ENCODE measurements at regions not wholly inside any gene's neighbourhood (a gene's known extent, or its start where the extent isn't known, plus 50 kb on each side); places are given as distances from the start of the nearest gene placed in this dataset.

DNA sequence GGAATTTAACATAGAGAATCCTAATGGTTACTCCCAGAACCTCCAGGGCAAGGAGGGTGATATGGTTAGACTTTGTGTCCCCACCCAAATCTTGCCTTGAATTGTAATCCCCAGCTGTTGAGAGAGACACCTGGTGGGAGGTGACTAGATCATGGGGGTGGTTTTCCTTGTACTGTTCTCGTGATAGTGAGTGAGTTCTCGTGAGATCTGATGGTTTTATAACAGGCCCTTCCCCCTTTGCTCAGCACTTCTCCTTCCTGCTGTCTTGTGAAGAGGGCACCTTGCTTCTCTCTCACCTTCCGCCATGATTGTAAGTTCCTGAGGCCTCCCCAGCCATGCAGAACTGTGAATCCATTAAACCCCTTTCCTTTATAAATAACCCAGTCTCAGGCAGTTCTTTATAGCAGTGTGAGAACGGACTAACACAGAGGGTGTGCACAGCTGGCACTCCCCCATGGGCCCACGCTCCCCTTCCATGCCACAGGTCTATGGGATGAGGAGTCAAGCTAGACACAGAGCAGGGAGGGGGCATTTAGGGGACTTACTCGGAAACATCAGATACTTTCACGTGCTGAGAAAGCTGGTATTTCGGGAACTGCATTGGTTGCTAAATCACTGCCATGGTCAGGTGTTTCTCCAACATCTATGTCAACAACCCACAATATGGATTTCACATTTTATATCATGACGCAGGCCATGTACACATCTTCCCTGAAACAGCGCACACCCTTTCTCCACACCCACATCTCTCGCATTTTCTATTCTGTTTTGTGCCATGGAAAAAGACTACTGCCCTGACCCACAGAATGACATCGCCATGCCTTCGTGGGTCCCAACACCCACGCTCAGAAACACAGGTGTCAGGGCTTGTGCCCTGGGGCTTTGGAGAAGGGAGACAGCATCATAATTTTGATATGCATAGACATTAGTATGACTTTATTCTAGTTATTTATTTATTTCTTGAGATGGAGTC, 199.1 kb upstream of the GSE1 start:
- ATAC-seq = no peak
- no peak overlapping the region for H3K4me3 ChIP-seq (ENCODE audit: low read depth in 2 of 2, low read length in 2 of 2)
- intact Hi-C loops (cut with micrococcal nuclease; ENCODE audit: unreplicated experiment) (no loop called here), in situ Hi-C loops (cut with HindIII; ENCODE audit: low pct_unique_long_range_greater_than_20kb, low sequenced_read_pairs) (no loop called here)
- H3K9me3 ChIP-seq (ENCODE audit: control insufficient read depth, insufficient read depth, low read depth, low read length) = no peaks in the 10 kb centered on the region
- H3K36me3 ChIP-seq (ENCODE audit: control insufficient read depth, insufficient read depth, low read length) = no peaks in the 10 kb centered on the region
- H3K27ac ChIP-seq (ENCODE audit: low read length) = no peak overlapping the region
- no peaks in the 10 kb centered on the region for H3K27me3 ChIP-seq (ENCODE audit: control insufficient read depth, insufficient read depth, low read length)
- POLR2A ChIA-PET = no interaction called here
- no peak for TF ChIP-seq CTCF (IDR thresholded peaks at IDR 0.05)
- TF ChIP-seq TCF7L2 (IDR thresholded peaks at IDR 0.05; ENCODE audit: low read depth, low read length) = no peak
- TF ChIP-seq, protein P1, sequence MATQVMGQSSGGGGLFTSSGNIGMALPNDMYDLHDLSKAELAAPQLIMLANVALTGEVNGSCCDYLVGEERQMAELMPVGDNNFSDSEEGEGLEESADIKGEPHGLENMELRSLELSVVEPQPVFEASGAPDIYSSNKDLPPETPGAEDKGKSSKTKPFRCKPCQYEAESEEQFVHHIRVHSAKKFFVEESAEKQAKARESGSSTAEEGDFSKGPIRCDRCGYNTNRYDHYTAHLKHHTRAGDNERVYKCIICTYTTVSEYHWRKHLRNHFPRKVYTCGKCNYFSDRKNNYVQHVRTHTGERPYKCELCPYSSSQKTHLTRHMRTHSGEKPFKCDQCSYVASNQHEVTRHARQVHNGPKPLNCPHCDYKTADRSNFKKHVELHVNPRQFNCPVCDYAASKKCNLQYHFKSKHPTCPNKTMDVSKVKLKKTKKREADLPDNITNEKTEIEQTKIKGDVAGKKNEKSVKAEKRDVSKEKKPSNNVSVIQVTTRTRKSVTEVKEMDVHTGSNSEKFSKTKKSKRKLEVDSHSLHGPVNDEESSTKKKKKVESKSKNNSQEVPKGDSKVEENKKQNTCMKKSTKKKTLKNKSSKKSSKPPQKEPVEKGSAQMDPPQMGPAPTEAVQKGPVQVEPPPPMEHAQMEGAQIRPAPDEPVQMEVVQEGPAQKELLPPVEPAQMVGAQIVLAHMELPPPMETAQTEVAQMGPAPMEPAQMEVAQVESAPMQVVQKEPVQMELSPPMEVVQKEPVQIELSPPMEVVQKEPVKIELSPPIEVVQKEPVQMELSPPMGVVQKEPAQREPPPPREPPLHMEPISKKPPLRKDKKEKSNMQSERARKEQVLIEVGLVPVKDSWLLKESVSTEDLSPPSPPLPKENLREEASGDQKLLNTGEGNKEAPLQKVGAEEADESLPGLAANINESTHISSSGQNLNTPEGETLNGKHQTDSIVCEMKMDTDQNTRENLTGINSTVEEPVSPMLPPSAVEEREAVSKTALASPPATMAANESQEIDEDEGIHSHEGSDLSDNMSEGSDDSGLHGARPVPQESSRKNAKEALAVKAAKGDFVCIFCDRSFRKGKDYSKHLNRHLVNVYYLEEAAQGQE (IDR thresholded peaks at IDR 0.05; ENCODE audit: insufficient read depth in 1 of 2, low read depth in 2 of 2, low read length in 1 of 2) = no peak
- TF ChIP-seq SIN3A (IDR thresholded peaks at IDR 0.05; ENCODE audit: borderline replicate concordance, insufficient read depth, low read depth, low read length) = no peak
- TF ChIP-seq POLR2AphosphoS5 (IDR thresholded peaks at IDR 0.05; ENCODE audit: low read depth, low read length) = no peak
- BruUV-seq (replicated peaks) = no TSS peak
- no peaks in the 10 kb centered on the region for H3K4me1 ChIP-seq (ENCODE audit: control insufficient read depth, insufficient read depth, low read length)
- CTCF ChIA-PET = interaction anchor here (0.5 kb wide), 1 partner anchor 80 kb away, joined by 3 read pairs; no protein-coding TSS in a partner anchor
- no peak for DNase-seq (ENCODE audit: low read depth, low spot score)

- DNase-seq (ENCODE audit: low read depth, low spot score) = no peak
- in situ Hi-C loops (cut with HindIII; ENCODE audit: low pct_unique_long_range_greater_than_20kb, low sequenced_read_pairs) = no loop called here
- ChIA-PET POLR2A (interaction anchor here (0.5 to 0.6 kb wide), 2 partner anchors 83 to 104 kb away, joined by 3 to 13 read pairs; no protein-coding TSS in a partner anchor), CTCF (interaction anchor here (0.7 to 0.8 kb wide), 2 partner anchors 12 to 46 kb away, joined by 3 read pairs; no protein-coding TSS in a partner anchor)
- Histone ChIP-seq H3K9me3 (ENCODE audit: control insufficient read depth, insufficient read depth, low read depth, low read length) (no peaks in the 10 kb centered on the region), H3K27ac (ENCODE audit: low read length) (no peak overlapping the region), H3K4me1 (ENCODE audit: control insufficient read depth, insufficient read depth, low read length) (no peaks in the 10 kb centered on the region), H3K4me3 (ENCODE audit: low read depth in 2 of 2, low read length in 2 of 2) (no peak overlapping the region), H3K36me3 (ENCODE audit: control insufficient read depth, insufficient read depth, low read length) (no peaks in the 10 kb centered on the region), H3K27me3 (ENCODE audit: control insufficient read depth, insufficient read depth, low read length) (no peaks in the 10 kb centered on the region)
- intact Hi-C loops (cut with micrococcal nuclease; ENCODE audit: unreplicated experiment) = no loop called here
- no peak for ATAC-seq
- no TSS peak for BruUV-seq (replicated peaks)
- TF ChIP-seq POLR2AphosphoS5 (IDR thresholded peaks at IDR 0.05; ENCODE audit: low read depth, low read length) (no peak), SIN3A (IDR thresholded peaks at IDR 0.05; ENCODE audit: borderline replicate concordance, insufficient read depth, low read depth, low read length) (no peak), TCF7L2 (IDR thresholded peaks at IDR 0.05; ENCODE audit: low read depth, low read length) (no peak), CTCF (IDR thresholded peaks at IDR 0.05) (no peak)
- TF ChIP-seq, protein P1 (IDR thresholded peaks at IDR 0.05; ENCODE audit: insufficient read depth in 1 of 2, low read depth in 2 of 2, low read length in 1 of 2) = no peak
Measured at GRCh38 chr16:85415196-85416090, 197.7 kb upstream of the GSE1 start.
